Gastroesophageal sphincter (tissue), 4 donors: ENCODE measurements at regions not wholly inside any gene's neighbourhood (a gene's known extent, or its start where the extent isn't known, plus 50 kb on each side); places are given as distances from the start of the nearest gene placed in this dataset.

Experiments used
- ATAC-seq: fragments of 150-250 bp; one replicate; pipeline ENCODE4 v1.9.1; 2016; ENCODE audit warnings: mild to moderate bottlenecking, moderate library complexity
- H3K27ac ChIP-seq, 4 donors: fragments of 200-600 bp; sonication (generic) in 3 of 4; 1 replicate in 3 of 4; 2 replicates in 1 of 4; pipeline ENCODE4 v1.5.1; 2016 to 2019
- H3K27me3 ChIP-seq: fragments of 200-600 bp; sonication (generic); one replicate; pipeline ENCODE4 v1.5.1; 2019
- H3K36me3 ChIP-seq, 2 donors: fragments of 200-600 bp; sonication (generic); one replicate each; pipeline ENCODE4 v1.5.1; 2019; ENCODE audit warnings: control low read depth in 1 of 2
- H3K4me1 ChIP-seq, 3 donors: fragments of 200-600 bp; sonication (generic); 1 replicate in 2 of 3; 2 replicates in 1 of 3; pipeline ENCODE4 v1.5.1; 2016 to 2019; ENCODE audit warnings: control low read depth in 2 of 3
- H3K4me3 ChIP-seq, 2 donors: fragments of 200-600 bp; sonication (generic); one replicate each; pipeline ENCODE4 v1.5.1; 2019; ENCODE audit warnings: mild to moderate bottlenecking in 1 of 2, moderate library complexity in 1 of 2
- H3K9me3 ChIP-seq, 3 donors: fragments of 200-600 bp; sonication (generic); one replicate each; pipeline ENCODE4 v1.5.1; 2017 to 2019; ENCODE audit warnings: control low read depth in 2 of 3
- EP300 ChIP-seq: sonication (generic); formaldehyde crosslinking; IDR thresholded peaks from one replicate; pipeline ENCODE4 v1.6.1; 2017; ENCODE audit warnings: antibody characterized with exemption, mild to moderate bottlenecking
- POLR2A ChIP-seq, 2 donors: fragments of 450-650 bp; IDR thresholded peaks; one replicate each; pipeline ENCODE4 v1.6.1; 2017; ENCODE audit warnings: antibody characterized with exemption in 2 of 2, mild to moderate bottlenecking in 2 of 2, moderate library complexity in 1 of 2
- POLR2AphosphoS5 ChIP-seq: sonication (generic); formaldehyde crosslinking; IDR thresholded peaks from one replicate; pipeline ENCODE4 v1.6.1; 2017; ENCODE audit warnings: antibody characterized with exemption
- WGBS, 2 donors: methylation state at CpG; one replicate each; pipeline ENCODE4 v1.1.5; 2018; ENCODE audit warnings: low coverage in 1 of 2; 5-methylcytosine and 5-hydroxymethylcytosine counted together
- TF ChIP-seq, protein P1 (sequence below), 4 experiments: fragments of 200-600 bp in 2 of 4; fragments of 450-650 bp in 2 of 4; sonication (generic) in 1 of 4; IDR thresholded peaks; one replicate each; pipeline ENCODE4 v1.5.1; 2017 to 2019; ENCODE audit warnings: antibody characterized with exemption in 4 of 4, mild to moderate bottlenecking in 2 of 4, moderate library complexity in 2 of 4

- H3K36me3 ChIP-seq = no peaks in the 10 kb centered on the region
- no peak overlapping the region for H3K27ac ChIP-seq
- no peak for ATAC-seq
- no peak for TF ChIP-seq POLR2AphosphoS5
- WGBS, 2 donors = 69 to 100% methylated on average over 1 to 2 of the region's 2 CpGs
- no peaks in the 10 kb centered on the region for H3K4me1 ChIP-seq
- H3K4me3 ChIP-seq = no peak overlapping the region
- no peaks in the 10 kb centered on the region for H3K27me3 ChIP-seq
- H3K9me3 ChIP-seq = peaks cover 0 to 1% (median 0%) of the 10 kb centered on the region in 3 donors
These were observed 383.6 kb downstream of the PLA2G4A start for GRCh38 chr1:187212377-187212776.

DNA sequence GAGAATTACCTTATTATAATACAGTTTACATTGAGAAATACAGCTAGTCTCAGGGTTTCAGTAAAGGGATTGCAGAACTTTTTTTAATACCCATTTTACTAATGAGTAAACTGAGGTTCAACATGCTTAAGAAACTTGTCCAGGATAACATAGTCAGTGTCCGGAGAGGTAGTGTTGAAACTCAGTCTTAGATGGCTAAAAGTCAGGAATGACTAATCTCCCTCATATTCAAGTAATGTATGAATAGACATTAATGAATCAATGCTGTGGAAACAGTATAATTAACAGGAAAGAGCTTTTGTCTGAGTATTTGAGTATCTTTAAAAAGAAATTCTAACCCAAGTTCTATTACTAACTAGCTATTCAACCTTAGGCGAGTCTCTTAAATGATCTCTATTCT lies 397.6 kb downstream of the PLA2G4A start:
- no peaks in the 10 kb centered on the region for H3K27me3 ChIP-seq
- H3K4me1 ChIP-seq = no peaks in the 10 kb centered on the region
- no peak for ATAC-seq
- no peaks in the 10 kb centered on the region for H3K36me3 ChIP-seq
- 77 to 79% methylated on average over 2 of the region's 2 CpGs for WGBS, 2 donors
- no peak overlapping the region for H3K4me3 ChIP-seq
- TF ChIP-seq EP300 = no peak
- TF ChIP-seq, protein P1, sequence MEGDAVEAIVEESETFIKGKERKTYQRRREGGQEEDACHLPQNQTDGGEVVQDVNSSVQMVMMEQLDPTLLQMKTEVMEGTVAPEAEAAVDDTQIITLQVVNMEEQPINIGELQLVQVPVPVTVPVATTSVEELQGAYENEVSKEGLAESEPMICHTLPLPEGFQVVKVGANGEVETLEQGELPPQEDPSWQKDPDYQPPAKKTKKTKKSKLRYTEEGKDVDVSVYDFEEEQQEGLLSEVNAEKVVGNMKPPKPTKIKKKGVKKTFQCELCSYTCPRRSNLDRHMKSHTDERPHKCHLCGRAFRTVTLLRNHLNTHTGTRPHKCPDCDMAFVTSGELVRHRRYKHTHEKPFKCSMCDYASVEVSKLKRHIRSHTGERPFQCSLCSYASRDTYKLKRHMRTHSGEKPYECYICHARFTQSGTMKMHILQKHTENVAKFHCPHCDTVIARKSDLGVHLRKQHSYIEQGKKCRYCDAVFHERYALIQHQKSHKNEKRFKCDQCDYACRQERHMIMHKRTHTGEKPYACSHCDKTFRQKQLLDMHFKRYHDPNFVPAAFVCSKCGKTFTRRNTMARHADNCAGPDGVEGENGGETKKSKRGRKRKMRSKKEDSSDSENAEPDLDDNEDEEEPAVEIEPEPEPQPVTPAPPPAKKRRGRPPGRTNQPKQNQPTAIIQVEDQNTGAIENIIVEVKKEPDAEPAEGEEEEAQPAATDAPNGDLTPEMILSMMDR (IDR thresholded peaks at IDR 0.05) = no peak
- TF ChIP-seq POLR2A (IDR thresholded peaks at IDR 0.05) = no peak
- TF ChIP-seq POLR2AphosphoS5 = no peak
- peaks cover 0 to 6% (median 0%) of the 10 kb centered on the region in 3 donors for H3K9me3 ChIP-seq
- no peak overlapping the region for H3K27ac ChIP-seq

- no peak overlapping the region for H3K4me3 ChIP-seq
- 71 to 86% methylated on average over 1 of the region's 1 CpG for WGBS, 2 donors
- no peak for ATAC-seq
- H3K27ac ChIP-seq = no peak overlapping the region
- H3K36me3 ChIP-seq = no peaks in the 10 kb centered on the region
- TF ChIP-seq POLR2AphosphoS5 = no peak
- no peak for TF ChIP-seq POLR2A (IDR thresholded peaks at IDR 0.05)
- no peak for TF ChIP-seq EP300
- TF ChIP-seq, protein P1 (IDR thresholded peaks at IDR 0.05) = no peak
- H3K4me1 ChIP-seq = no peaks in the 10 kb centered on the region
- H3K27me3 ChIP-seq = no peaks in the 10 kb centered on the region
- peaks cover 0 to under 1% (median 0%) of the 10 kb centered on the region in 3 donors for H3K9me3 ChIP-seq
These were observed 400.0 kb downstream of the PLA2G4A start for GRCh38 chr1:187228790-187229189.

- Histone ChIP-seq H3K4me3 (no peak overlapping the region), H3K4me1 (no peaks in the 10 kb centered on the region), H3K27ac (no peak overlapping the region), H3K9me3 (no peaks in the 10 kb centered on the region), H3K27me3 (no peaks in the 10 kb centered on the region), H3K36me3 (no peaks in the 10 kb centered on the region)
- ATAC-seq = no peak
- no peak for TF ChIP-seq POLR2AphosphoS5
These were observed 400.7 kb downstream of the PLA2G4A start for GRCh38 chr1:187229496-187229895.

GRCh38 chr1:187234706-187235105 lies 406.0 kb downstream of the PLA2G4A start:
- no peaks in the 10 kb centered on the region for H3K36me3 ChIP-seq
- H3K4me3 ChIP-seq = no peak overlapping the region
- no peaks in the 10 kb centered on the region for H3K4me1 ChIP-seq
- H3K9me3 ChIP-seq = no peaks in the 10 kb centered on the region
- no peak for ATAC-seq
- WGBS, 2 donors = 0 to 56% methylated on average over 1 of the region's 1 CpG
- H3K27ac ChIP-seq = no peak overlapping the region
- no peaks in the 10 kb centered on the region for H3K27me3 ChIP-seq
- TF ChIP-seq, protein P1 (IDR thresholded peaks at IDR 0.05) = no peak
- no peak for TF ChIP-seq POLR2AphosphoS5
- no peak for TF ChIP-seq POLR2A (IDR thresholded peaks at IDR 0.05)
- no peak for TF ChIP-seq EP300

GRCh38 chr1:187236199-187236598 lies 407.4 kb downstream of the PLA2G4A start:
- H3K4me3 ChIP-seq = no peak overlapping the region
- H3K27ac ChIP-seq = no peak overlapping the region
- H3K9me3 ChIP-seq = no peaks in the 10 kb centered on the region
- H3K4me1 ChIP-seq = no peaks in the 10 kb centered on the region
- H3K27me3 ChIP-seq = no peaks in the 10 kb centered on the region
- no peak for ATAC-seq
- H3K36me3 ChIP-seq = no peaks in the 10 kb centered on the region
- whole genome bisulfite sequencing, 2 donors = 71% methylated on average over 2 of the region's 2 CpGs
- TF ChIP-seq, protein P1 (IDR thresholded peaks at IDR 0.05) = no peak
- TF ChIP-seq POLR2AphosphoS5 = no peak
- TF ChIP-seq POLR2A (IDR thresholded peaks at IDR 0.05) = no peak
- no peak for TF ChIP-seq EP300
